Activated CD4-positive, alpha-beta T cell treated with anti-CD3 and anti-CD28 coated beads, Interleukin-10, Interleukin-2, amounts not matched to agents 100 ng/mL and 50 ng/mL, durations not matched to agents 16 hours and 8 hours (primary cell): ENCODE measurements at regions not wholly inside any gene's neighbourhood (a gene's known extent, or its start where the extent isn't known, plus 50 kb on each side); places are given as distances from the start of the nearest gene placed in this dataset.

Experiments
- DNase-seq: peaks from one replicate; pipeline ENCODE4 v3.0.0-alpha.2; 2020

DNA sequence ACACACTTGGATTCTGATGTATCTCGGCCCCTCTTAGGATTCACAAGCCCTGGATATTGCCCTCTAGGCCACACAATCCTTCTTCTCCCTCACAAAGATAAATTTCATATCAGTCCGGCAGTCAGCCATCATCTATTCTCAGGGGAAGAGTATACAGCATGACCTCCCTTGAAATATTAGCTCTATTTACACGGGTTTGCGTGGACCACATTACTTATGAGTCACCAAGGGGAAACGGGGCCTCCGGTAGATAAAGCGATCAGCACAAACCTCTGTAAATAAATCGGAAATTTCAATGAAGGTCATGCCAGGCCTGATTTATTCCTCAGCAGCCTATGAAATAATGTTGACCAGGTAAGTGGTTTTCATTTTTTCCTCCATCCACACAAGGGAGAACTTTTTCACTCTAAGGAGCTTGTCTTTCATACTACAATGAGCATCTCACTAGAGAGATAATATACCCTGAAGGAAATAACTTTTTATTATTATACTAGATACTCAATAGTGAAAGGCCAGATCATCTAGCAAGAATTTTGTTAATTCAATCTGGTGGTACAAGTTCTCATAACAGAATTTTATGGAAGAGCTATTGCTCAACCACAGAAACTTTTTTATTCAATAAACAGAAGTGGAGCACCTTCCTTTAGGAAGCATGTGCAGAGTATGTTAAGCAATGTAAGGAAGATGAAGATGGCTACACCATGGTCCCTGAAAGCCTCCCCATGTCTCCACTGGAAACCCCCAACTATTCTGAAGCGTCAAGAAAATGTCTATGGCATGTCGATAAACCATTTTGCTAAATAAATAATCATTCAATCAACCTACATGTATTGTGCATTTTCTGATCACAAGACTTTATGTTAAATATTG, 125.2 kb upstream of the PIK3C3 start:
- DNase-seq: no peak

GRCh38 chr18:41828137-41828536, 126.9 kb upstream of the PIK3C3 start:
- DNase-seq: no peak

DNA sequence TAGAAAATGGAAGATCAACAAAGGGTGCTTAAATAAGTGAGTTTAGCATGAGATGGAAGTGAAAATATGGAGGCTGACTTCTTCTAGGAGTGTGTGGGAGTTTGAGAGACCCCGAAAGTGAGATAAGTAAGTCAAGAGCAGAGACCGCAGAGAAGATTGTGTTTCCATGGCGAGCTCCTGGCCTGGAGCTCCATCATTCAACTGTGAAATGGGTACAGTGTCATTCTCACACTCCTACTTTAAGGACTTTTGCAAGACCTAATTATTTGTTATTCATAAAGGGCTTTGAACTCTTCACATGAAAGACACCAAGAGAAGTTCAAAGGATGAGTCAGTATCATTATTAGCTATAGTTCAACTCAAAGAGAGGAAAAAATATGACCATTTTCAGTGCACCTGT, 134.2 kb upstream of the PIK3C3 start:
- DNase-seq: no peak

DNA sequence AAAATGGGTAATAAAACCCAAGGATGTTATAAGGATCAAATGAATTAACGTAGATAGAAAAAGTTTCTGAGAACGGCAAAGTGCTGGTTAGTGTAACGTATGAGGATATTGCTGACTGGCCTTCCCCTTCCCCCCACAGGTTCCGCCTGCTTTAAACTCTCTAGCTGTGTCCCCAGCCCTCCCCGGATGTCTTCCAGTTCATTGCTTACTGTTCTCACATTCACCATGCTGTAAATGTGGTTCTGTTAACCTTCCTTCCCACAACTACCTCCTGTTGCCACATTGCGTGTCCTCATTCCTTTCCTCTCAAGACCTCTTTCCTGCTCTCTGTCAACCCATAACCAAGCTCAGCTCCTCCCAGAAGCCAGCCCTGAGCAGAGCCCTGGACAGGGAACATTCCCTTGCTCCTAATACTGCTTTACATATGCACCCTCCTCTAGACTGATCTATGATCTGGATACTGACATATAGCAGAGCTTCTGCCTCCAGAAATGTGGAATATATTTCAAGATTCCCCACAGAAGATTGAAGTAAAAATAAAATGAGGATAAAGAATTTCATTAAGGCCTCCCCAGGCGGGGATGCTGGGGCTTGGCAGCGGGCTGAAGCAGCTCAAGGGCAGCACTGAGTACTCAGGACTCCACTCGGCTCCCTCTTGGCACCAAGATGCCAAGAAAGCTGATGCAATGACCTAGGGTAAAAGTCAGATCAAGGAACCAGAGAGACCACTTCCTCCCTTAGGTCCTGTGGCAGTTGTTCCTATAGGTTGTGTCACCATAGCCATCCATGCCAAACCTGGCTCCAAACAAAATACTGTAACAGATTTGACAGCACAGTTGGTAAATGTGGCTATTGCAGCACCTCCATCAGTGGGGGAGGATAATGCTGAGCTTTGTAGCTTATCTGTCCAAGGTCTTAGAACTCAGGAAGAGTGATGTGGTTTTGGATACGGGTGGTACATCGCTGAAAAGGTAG, 136.4 kb upstream of the PIK3C3 start:
- DNase-seq: no peak

DNA sequence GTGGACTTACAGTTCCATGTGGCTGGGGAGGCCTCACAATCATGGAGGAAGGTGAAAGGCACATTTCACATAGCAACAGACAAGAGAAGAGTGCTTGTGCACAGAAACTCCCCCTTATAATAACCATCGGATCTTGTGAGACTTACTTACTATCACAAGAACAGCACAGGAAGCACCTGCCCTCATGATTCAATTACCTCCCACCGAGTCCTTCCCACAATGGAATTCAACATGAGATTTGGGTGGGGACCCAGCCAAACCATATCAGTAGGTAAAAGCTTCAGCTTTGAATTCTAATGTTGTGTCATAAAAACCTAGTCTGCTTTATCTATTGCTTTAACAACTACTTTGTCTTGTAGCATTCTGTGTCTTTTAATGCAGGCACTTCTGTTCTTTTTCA, 140.4 kb upstream of the PIK3C3 start:
- no peak for DNase-seq

DNA sequence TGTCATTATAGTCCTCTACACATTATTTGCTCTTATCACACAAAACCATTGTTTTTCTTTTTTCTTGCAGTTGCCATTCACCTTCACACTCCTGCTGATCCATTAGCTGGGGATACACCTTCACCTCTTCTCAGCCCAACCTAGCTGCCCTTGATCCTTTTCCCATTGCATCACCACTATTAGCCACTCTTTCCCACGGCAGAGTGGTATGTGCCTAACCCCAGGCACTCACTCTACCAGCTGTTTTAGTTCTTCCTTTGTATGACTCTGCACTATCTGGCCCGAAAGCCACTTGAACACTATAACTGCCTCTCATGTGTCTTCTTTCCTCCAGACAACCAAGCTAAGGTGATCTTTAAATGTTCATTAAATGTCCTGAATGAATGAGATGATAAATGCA, 145.4 kb upstream of the PIK3C3 start:
- DNase-seq: no peak

DNA sequence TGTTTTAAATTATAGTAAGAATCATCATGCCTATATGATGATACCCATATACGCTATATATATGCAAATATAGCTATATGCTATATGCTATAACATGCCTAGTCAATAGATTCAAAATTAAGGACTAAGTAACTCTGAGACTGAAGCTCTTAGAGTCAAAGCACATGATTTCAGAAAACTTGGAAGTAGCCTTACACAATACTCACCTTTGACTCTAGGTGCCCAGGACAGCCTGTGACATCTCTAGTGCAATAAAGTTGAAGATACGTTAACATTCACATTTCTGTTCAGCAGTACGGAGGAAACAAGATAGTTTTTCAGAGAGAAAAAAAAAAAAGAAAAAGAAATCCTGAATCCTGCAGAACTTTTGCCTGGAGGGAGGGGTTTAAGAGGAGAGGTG, 149.7 kb upstream of the PIK3C3 start:
- no peak for DNase-seq

- DNase-seq: no peak
Observed at GRCh38 chr18:41798879-41799278, 156.2 kb upstream of the PIK3C3 start.

GRCh38 chr18:41790687-41791086, 164.3 kb upstream of the PIK3C3 start:
- DNase-seq: no peak

GRCh38 chr18:41789001-41789400, 166.0 kb upstream of the PIK3C3 start:
- DNase-seq: no peak

DNA sequence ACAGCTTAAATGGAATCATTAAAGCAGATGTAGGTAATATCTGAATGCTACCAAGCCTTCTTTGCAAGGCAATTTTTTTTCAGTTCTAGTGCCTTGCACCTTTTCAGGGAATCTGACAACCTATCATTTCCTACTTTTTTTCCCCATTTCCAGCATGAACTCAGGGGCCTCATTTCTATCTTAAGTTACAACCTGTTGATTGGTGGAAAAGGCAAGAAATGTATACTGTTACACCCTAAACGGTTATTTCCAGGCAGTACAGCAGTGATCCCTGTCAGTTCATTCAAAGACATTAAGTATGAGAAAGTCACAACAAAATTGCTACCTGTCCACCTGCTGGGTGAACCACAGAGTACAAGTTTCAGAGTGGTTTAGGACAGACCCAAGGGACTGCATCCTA, 171.2 kb upstream of the PIK3C3 start:
- no peak for DNase-seq

- DNase-seq: no peak
Observed at GRCh38 chr18:41783065-41783818, 171.8 kb upstream of the PIK3C3 start.

DNA sequence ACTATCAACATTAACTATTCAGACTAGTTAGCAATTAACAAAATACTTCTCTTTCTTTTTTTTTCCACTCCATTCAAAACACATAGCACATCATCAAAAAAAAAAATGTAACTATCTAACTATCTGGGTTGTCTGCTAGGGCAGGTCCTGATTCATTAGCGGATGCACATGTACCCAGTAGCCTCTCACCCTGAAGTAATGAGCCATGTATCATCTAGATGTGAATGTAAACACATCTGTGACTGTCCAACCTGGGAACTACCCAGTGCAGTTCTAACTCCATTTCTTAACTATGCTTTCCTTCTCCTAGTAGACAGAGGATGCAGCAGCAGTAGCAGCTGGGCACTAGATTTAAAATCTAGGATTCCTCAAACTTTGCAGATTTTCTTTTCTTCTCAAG, 183.1 kb upstream of the PIK3C3 start:
- no peak for DNase-seq

GRCh38 chr18:41769265-41769664, 185.8 kb upstream of the PIK3C3 start:
- no peak for DNase-seq

GRCh38 chr18:41768467-41768866, 186.6 kb upstream of the PIK3C3 start:
- DNase-seq: no peak

- DNase-seq: no peak
Observed at GRCh38 chr18:41767960-41768359, 187.1 kb upstream of the PIK3C3 start.

GRCh38 chr18:41765460-41765859, 189.6 kb upstream of the PIK3C3 start:
- DNase-seq: no peak

- no peak for DNase-seq
Observed at GRCh38 chr18:41763361-41763760, 191.7 kb upstream of the PIK3C3 start.

GRCh38 chr18:41761333-41762018, 193.6 kb upstream of the PIK3C3 start:
- no peak for DNase-seq

DNA sequence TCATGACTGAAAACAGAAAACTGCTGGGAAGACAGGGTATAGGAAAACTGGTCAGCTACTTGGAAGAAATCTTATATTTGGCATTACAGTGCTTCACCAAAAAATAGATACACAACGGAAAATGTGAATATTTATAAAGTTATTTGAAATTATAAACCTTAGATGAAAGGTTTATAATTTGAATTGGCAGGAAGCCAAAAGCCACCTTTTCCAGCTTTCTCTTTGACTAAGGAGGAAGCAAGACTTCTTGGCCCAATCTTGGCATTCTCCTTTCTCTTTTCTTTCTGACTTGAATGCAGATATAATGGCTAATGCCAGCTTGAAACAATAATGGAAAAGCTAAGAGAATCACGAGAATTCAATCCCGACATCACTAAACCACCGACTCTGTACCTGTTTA, 196.5 kb upstream of the PIK3C3 start:
- DNase-seq: no peak

GRCh38 chr18:41756141-41756540, 198.9 kb upstream of the PIK3C3 start:
- DNase-seq: no peak

DNA sequence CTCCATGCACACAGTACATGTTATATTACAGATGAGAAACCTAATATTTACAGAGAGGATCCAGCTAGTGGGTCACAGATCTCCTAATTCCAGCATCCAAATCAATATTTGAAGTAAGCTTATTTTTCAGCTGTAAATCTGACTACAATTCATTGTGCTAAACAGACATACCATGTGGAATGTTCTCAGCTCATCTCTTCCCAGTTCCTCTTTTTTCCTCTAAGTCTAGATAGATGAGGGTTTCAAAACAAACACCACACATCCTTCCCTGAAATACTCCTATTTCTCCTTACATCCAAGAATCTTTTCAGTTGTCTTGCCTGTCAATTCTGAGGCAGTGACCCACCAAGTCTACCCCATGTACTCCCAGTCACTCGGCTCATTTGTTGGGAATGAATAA, 200.7 kb upstream of the PIK3C3 start:
- no peak for DNase-seq

DNA sequence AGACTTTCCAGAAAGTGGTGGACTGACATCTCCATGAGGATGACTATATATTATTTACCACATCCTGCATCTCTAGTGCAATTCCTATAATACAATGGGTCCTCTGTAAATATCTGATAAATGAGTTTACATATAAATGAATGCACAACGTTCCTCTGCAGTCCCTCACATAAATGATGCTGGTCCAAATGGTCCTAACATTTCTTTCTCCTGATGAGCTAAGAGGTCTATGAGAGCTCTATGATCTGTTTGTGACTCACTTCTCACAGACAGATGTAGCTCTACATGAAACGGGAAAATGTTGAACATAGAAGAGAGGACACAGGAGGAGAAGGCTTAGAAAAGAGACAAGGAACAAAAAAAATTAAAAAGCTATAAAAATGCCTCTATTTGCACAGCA, 201.2 kb upstream of the PIK3C3 start:
- DNase-seq: no peak
